Suprapubic skin (tissue), 4 donors: ENCODE measurements at regions not wholly inside any gene's neighbourhood (a gene's known extent, or its start where the extent isn't known, plus 50 kb on each side); places are given as distances from the start of the nearest gene placed in this dataset.

Source experiments
- DNase-seq, 2 donors: peaks; one replicate each; pipeline ENCODE4 v3.0.0-alpha.2; 2019; ENCODE audit warnings: low spot score in 2 of 2
- H3K27ac ChIP-seq: fragments of 200-600 bp; sonication (generic); one replicate; pipeline ENCODE4 v1.5.1; 2019
- H3K27me3 ChIP-seq: fragments of 200-600 bp; sonication (generic); one replicate; pipeline ENCODE4 v1.5.1; 2019
- H3K36me3 ChIP-seq: fragments of 200-600 bp; sonication (generic); one replicate; pipeline ENCODE4 v1.5.1; 2019
- H3K4me1 ChIP-seq: fragments of 200-600 bp; sonication (generic); one replicate; pipeline ENCODE4 v1.5.1; 2019
- H3K4me3 ChIP-seq: fragments of 200-600 bp; sonication (generic); one replicate; pipeline ENCODE4 v1.5.1; 2019; ENCODE audit warnings: mild to moderate bottlenecking
- H3K9me3 ChIP-seq: fragments of 200-600 bp; sonication (generic); one replicate; pipeline ENCODE4 v1.5.1; 2019
- EP300 ChIP-seq: sonication (generic); formaldehyde crosslinking; IDR thresholded peaks from one replicate; pipeline ENCODE4 v1.6.1; 2017; ENCODE audit warnings: antibody characterized with exemption
- POLR2A ChIP-seq, 2 donors: fragments of 450-650 bp; IDR thresholded peaks; one replicate each; pipeline ENCODE4 v1.6.1; 2017; ENCODE audit warnings: antibody characterized with exemption in 2 of 2, mild to moderate bottlenecking in 2 of 2, moderate library complexity in 2 of 2
- POLR2AphosphoS5 ChIP-seq, 3 donors: sonication (generic); formaldehyde crosslinking; IDR thresholded peaks; one replicate each; pipeline ENCODE4 v1.6.1; 2017; ENCODE audit warnings: antibody characterized with exemption in 3 of 3
- WGBS: methylation state at CpG from one replicate; pipeline ENCODE4 v1.1.5; 2018; 5-methylcytosine and 5-hydroxymethylcytosine counted together
- TF ChIP-seq, protein P1 (sequence below), 2 donors: fragments of 200-600 bp in 1 of 2; fragments of 450-650 bp in 1 of 2; sonication (generic) in 1 of 2; IDR thresholded peaks; one replicate each; pipeline ENCODE4 v1.5.1; 2016 to 2019; ENCODE audit warnings: antibody characterized with exemption in 2 of 2, mild to moderate bottlenecking in 1 of 2, moderate library complexity in 1 of 2

DNA sequence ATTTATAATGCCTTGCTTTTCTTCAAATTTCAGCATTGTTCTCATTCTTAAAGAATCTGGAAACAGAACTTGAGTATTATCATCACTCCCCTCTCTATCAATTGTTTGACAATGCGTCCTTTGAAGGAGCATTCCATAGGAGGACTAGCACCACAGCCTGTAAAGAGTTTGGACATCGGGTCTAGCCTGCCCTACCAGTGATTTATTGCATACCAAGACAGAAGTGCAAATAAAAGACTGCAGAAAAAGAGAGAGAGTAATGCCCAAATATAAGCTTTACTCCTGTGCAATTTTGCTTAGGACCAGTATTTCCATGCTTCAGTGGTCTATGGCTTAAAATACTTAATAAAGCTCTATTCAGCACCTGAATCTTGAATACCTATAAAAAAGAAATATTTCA, 55.4 kb upstream of the MAP2 start:
- TF ChIP-seq POLR2A (IDR thresholded peaks at IDR 0.05) (no peak), POLR2AphosphoS5 (IDR thresholded peaks at IDR 0.05) (no peak), EP300 (no peak)
- TF ChIP-seq, protein P1, sequence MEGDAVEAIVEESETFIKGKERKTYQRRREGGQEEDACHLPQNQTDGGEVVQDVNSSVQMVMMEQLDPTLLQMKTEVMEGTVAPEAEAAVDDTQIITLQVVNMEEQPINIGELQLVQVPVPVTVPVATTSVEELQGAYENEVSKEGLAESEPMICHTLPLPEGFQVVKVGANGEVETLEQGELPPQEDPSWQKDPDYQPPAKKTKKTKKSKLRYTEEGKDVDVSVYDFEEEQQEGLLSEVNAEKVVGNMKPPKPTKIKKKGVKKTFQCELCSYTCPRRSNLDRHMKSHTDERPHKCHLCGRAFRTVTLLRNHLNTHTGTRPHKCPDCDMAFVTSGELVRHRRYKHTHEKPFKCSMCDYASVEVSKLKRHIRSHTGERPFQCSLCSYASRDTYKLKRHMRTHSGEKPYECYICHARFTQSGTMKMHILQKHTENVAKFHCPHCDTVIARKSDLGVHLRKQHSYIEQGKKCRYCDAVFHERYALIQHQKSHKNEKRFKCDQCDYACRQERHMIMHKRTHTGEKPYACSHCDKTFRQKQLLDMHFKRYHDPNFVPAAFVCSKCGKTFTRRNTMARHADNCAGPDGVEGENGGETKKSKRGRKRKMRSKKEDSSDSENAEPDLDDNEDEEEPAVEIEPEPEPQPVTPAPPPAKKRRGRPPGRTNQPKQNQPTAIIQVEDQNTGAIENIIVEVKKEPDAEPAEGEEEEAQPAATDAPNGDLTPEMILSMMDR (IDR thresholded peaks at IDR 0.05): no peak
- H3K9me3 ChIP-seq: no peaks in the 10 kb centered on the region
- H3K27ac ChIP-seq: no peak overlapping the region
- no peak for DNase-seq
- no peaks in the 10 kb centered on the region for H3K36me3 ChIP-seq
- H3K4me1 ChIP-seq: peaks cover 16% of the 10 kb centered on the region
- no peak overlapping the region for H3K4me3 ChIP-seq
- WGBS: 36% methylated on average over 2 of the region's 2 CpGs
- no peaks in the 10 kb centered on the region for H3K27me3 ChIP-seq

DNA sequence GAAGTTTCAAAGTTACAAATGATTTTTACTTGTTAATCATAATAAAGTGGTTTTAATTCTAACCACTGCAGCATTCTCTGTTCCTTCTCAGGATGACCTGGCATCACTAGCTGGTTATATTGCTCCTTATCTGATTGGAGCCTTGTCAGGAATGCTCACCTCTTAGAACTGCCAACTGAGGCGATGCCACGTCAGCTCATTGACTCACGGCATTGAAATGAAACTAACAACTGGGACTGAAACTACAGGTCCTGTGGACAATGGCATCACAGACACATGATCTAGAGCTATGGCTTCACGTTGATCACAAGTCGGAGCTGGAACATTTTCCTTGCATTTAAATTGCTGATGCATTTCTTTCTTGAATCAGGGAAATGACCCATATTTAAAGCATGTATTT, 54.9 kb upstream of the MAP2 start:
- Histone ChIP-seq H3K27ac (peak overlapping the region; percentile 30), H3K36me3 (no peaks in the 10 kb centered on the region), H3K4me1 (peaks cover 16% of the 10 kb centered on the region), H3K9me3 (no peaks in the 10 kb centered on the region), H3K27me3 (no peaks in the 10 kb centered on the region), H3K4me3 (no peak overlapping the region)
- WGBS: 41% methylated on average over 5 of the region's 5 CpGs
- DNase-seq: no peak
- TF ChIP-seq, protein P1 (IDR thresholded peaks at IDR 0.05): no peak
- peak in 1 of 3 donors; percentile 43 for TF ChIP-seq POLR2AphosphoS5 (IDR thresholded peaks at IDR 0.05)

- Histone ChIP-seq H3K9me3 (peaks cover 3% of the 10 kb centered on the region), H3K27ac (peak overlapping the region; percentile 30), H3K4me3 (no peak overlapping the region), H3K36me3 (no peaks in the 10 kb centered on the region), H3K27me3 (no peaks in the 10 kb centered on the region), H3K4me1 (peaks cover 16% of the 10 kb centered on the region)
- DNase-seq: no peak
- TF ChIP-seq EP300: no peak
- no peak for TF ChIP-seq POLR2A (IDR thresholded peaks at IDR 0.05)
- TF ChIP-seq POLR2AphosphoS5 (IDR thresholded peaks at IDR 0.05): no peak
- TF ChIP-seq, protein P1 (IDR thresholded peaks at IDR 0.05): no peak
These were observed 54.2 kb upstream of the MAP2 start for GRCh38 chr2:209369656-209370055.

GRCh38 chr2:209371407-209371806, 52.4 kb upstream of the MAP2 start:
- Histone ChIP-seq H3K36me3 (no peaks in the 10 kb centered on the region), H3K4me1 (peaks cover 16% of the 10 kb centered on the region), H3K27ac (no peak overlapping the region), H3K9me3 (peaks cover 3% of the 10 kb centered on the region), H3K4me3 (no peak overlapping the region), H3K27me3 (no peaks in the 10 kb centered on the region)
- DNase-seq: no peak
- TF ChIP-seq, protein P1 (IDR thresholded peaks at IDR 0.05): no peak
- no peak for TF ChIP-seq POLR2AphosphoS5 (IDR thresholded peaks at IDR 0.05)
- TF ChIP-seq EP300: no peak
- TF ChIP-seq POLR2A (IDR thresholded peaks at IDR 0.05): no peak
- WGBS: 83% methylated on average over 2 of the region's 2 CpGs
